Neural progenitor cell (in vitro differentiated cells): ENCODE measurements at regions not wholly inside any gene's neighbourhood (a gene's known extent, or its start where the extent isn't known, plus 50 kb on each side); places are given as distances from the start of the nearest gene placed in this dataset.

Experiments
- CTCF ChIP-seq: fragments of 200-600 bp; sonication (generic); IDR thresholded peaks from 2 replicates; pipeline ENCODE4 v1.5.1; 2017; ENCODE audit warnings: antibody characterized with exemption, mild to moderate bottlenecking
- EZH2 ChIP-seq: fragments of 200-600 bp; sonication (generic); IDR thresholded peaks from 2 replicates; pipeline ENCODE4 v1.6.1; 2017; ENCODE audit warnings: antibody characterized with exemption, mild to moderate bottlenecking, moderate library complexity

GRCh38 chr10:26361351-26361750 is 76.8 kb upstream of the APBB1IP start:
- TF ChIP-seq EZH2 (no peak), CTCF (no peak)
